ENCODE measurements at regions not wholly inside any gene's neighbourhood (a gene's known extent, or its start where the extent isn't known, plus 50 kb on each side); places are given as distances from the start of the nearest gene placed in this dataset.

GRCh38 chr16:80150978-80151721, 389.6 kb upstream of the DYNLRB2 start:
- TF ChIP-seq CTCF (IDR thresholded peaks at IDR 0.05) (no peak), POLR2AphosphoS5 (IDR thresholded peaks at IDR 0.05) (no peak), EP300 (IDR thresholded peaks at IDR 0.05) (no peak), POLR2A (IDR thresholded peaks at IDR 0.05) (no peak)
- DNase-seq: no peak
- H3K4me1 ChIP-seq: peaks cover 0 to 8% (median 0%) of the 10 kb centered on the region in 4 donors
- no peak overlapping the region for H3K4me3 ChIP-seq
- intact Hi-C loops (cut with DNase I; ENCODE audit: low total_unique reads): no loop called here
- 82 to 87% (median 85%) methylated on average over 3 of the region's 3 CpGs for WGBS, 5 donors
- no peaks in the 10 kb centered on the region for H3K36me3 ChIP-seq
- no peak overlapping the region for H3K27ac ChIP-seq
- H3K9me3 ChIP-seq: no peaks in the 10 kb centered on the region
- no peaks in the 10 kb centered on the region for H3K27me3 ChIP-seq

- DNase-seq: no peak
- H3K4me1 ChIP-seq: peaks cover 0 to 8% (median 0%) of the 10 kb centered on the region in 4 donors
- 88 to 97% (median 94%) methylated on average over 3 of the region's 3 CpGs for WGBS, 5 donors
- H3K4me3 ChIP-seq: no peak overlapping the region
- no peaks in the 10 kb centered on the region for H3K9me3 ChIP-seq
- no peak overlapping the region for H3K27ac ChIP-seq
- H3K36me3 ChIP-seq: no peaks in the 10 kb centered on the region
- no peak for TF ChIP-seq POLR2A (IDR thresholded peaks at IDR 0.05)
- no peak for TF ChIP-seq POLR2AphosphoS5 (IDR thresholded peaks at IDR 0.05)
- no peak for TF ChIP-seq EP300 (IDR thresholded peaks at IDR 0.05)
- no peak for TF ChIP-seq CTCF (IDR thresholded peaks at IDR 0.05)
- H3K27me3 ChIP-seq: no peaks in the 10 kb centered on the region
- intact Hi-C loops (cut with DNase I; ENCODE audit: low total_unique reads): no loop called here
These were observed 392.0 kb upstream of the DYNLRB2 start for GRCh38 chr16:80148826-80149225.

DNA sequence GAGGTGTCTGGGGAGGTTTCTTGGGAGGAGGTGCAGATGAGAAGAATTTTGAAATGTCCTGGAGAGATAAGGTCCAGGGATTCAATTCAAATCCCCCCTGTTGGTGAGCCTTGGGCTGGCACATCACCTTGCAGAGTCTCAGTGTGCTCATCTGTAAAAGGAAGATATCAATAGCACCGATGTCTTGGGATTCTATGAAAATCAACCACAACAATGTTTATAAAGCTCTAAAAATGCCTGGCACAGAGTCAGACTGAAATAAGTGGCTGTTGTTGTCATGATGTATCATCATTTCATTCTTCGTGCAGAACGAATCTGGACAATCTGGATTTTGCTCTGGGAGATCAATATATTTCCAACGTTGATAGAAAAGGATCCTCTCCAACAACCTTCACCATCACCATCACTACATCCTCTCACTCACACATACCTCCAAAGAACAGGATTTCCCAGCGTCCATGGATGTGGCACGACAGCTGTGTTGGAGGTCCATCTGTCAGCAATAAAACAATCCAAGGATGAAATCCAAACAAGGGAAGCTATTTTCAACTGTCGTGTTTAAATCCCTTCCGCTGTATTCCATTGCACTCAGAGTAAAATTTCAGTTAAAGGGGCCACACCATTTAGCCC, 393.7 kb upstream of the DYNLRB2 start:
- H3K9me3 ChIP-seq: peaks cover 0 to 1% (median under 1%) of the 10 kb centered on the region in 4 donors
- H3K27me3 ChIP-seq: no peaks in the 10 kb centered on the region
- intact Hi-C loops (cut with DNase I; ENCODE audit: low total_unique reads): no loop called here
- TF ChIP-seq POLR2AphosphoS5 (IDR thresholded peaks at IDR 0.05) (no peak), POLR2A (IDR thresholded peaks at IDR 0.05) (no peak), EP300 (IDR thresholded peaks at IDR 0.05) (no peak), CTCF (IDR thresholded peaks at IDR 0.05) (no peak)
- 66 to 75% (median 70%) methylated on average over 8 of the region's 8 CpGs for WGBS, 5 donors
- no peak overlapping the region for H3K4me3 ChIP-seq
- H3K36me3 ChIP-seq: no peaks in the 10 kb centered on the region
- DNase-seq: no peak
- H3K27ac ChIP-seq: no peak overlapping the region
- peaks cover 0 to 8% (median 0%) of the 10 kb centered on the region in 4 donors for H3K4me1 ChIP-seq

DNA sequence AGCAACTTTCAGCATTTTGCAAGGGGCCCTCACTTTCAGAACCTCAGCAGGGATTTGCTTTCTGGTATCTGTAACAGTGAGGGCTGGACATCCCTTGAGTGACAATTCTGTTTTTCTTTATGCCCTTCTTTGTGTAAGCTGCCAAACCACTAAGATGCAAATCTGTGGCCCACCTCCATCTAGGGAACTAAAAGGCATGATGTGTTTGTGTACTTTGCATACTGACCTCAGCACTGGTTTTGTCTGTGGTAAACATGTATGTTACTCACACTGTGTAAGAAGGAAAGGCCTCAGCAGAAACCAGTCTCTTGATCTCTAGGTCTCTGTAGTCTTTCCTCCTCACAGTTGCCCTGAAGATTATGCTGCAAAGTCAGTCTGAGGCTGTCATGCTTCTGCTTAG, 396.6 kb upstream of the DYNLRB2 start:
- no peak overlapping the region for H3K27ac ChIP-seq
- no peaks in the 10 kb centered on the region for H3K36me3 ChIP-seq
- intact Hi-C loops (cut with DNase I; ENCODE audit: low total_unique reads): no loop called here
- H3K27me3 ChIP-seq: no peaks in the 10 kb centered on the region
- H3K4me3 ChIP-seq: no peak overlapping the region
- DNase-seq: no peak
- no peaks in the 10 kb centered on the region for H3K4me1 ChIP-seq
- H3K9me3 ChIP-seq: peaks cover 0 to 8% (median 8%) of the 10 kb centered on the region in 4 donors
- no peak for TF ChIP-seq CTCF (IDR thresholded peaks at IDR 0.05)
- TF ChIP-seq POLR2A (IDR thresholded peaks at IDR 0.05): no peak
- TF ChIP-seq EP300 (IDR thresholded peaks at IDR 0.05): no peak
